ENCODE measurements at regions not wholly inside any gene's neighbourhood (a gene's known extent, or its start where the extent isn't known, plus 50 kb on each side); places are given as distances from the start of the nearest gene placed in this dataset.

DNA sequence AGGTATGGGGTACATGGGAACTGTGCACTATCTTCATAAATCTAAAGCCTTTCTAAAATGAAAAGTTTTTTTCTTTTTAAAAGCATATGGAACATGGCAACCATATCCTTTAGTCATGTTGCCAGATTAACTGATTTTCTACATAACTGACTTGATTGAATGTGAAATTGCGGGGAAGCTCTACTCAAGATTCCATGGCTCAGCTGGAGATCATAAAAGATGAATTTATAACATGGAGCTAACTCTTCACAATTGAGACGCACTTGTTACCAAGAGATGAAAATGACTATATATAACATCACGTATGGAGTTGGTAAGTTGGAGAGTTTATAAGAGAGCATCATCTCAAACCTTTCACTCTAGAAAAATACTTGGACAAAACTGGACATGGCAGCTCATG is 190.2 kb upstream of the MYO3A start:
- intact Hi-C loops (cut with micrococcal nuclease), result no loop called here
- H3K27me3 Mint-ChIP-seq (ENCODE audit: low read depth in 2 of 2), result peaks cover 0 to 14% of the 10 kb centered on the region in 2 donors
- H3K36me3 Mint-ChIP-seq, result no peaks in the 10 kb centered on the region
- peaks cover 2 to 3% of the 10 kb centered on the region in 2 donors for H3K9me3 Mint-ChIP-seq
- no peaks in the 10 kb centered on the region for H3K4me1 Mint-ChIP-seq
- Histone ChIP-seq H3K27me3 (ENCODE audit: control insufficient read depth, insufficient read depth, low read length) (peaks cover 2% of the 10 kb centered on the region), H3K4me3 (ENCODE audit: low read length) (no peak overlapping the region), H3K27ac (ENCODE audit: low read length) (no peak overlapping the region), H3K4me1 (ENCODE audit: control insufficient read depth, insufficient read depth, low read length) (no peaks in the 10 kb centered on the region), H3K9me3 (ENCODE audit: control insufficient read depth, insufficient read depth, low read length) (no peaks in the 10 kb centered on the region), H3K36me3 (ENCODE audit: control insufficient read depth, insufficient read depth, low read length) (no peaks in the 10 kb centered on the region)
- no peak overlapping the region for H3K27ac Mint-ChIP-seq
- no peak for TF ChIP-seq CTCF (IDR thresholded peaks at IDR 0.05)
- DNase-seq, result no peak
- 75% methylated on average over 1 of the region's 3 CpGs for WGBS (ENCODE audit: insufficient coverage)
- no peak for ATAC-seq
- no peak overlapping the region for H3K4me3 Mint-ChIP-seq

GRCh38 chr10:25744574-25744973 is 189.5 kb upstream of the MYO3A start:
- no peak for ATAC-seq
- no peak for TF ChIP-seq CTCF (IDR thresholded peaks at IDR 0.05)
- DNase-seq, result no peak
- Histone ChIP-seq H3K27me3 (ENCODE audit: control insufficient read depth, insufficient read depth, low read length) (peaks cover 2% of the 10 kb centered on the region), H3K4me3 (ENCODE audit: low read length) (no peak overlapping the region), H3K4me1 (ENCODE audit: control insufficient read depth, insufficient read depth, low read length) (no peaks in the 10 kb centered on the region), H3K36me3 (ENCODE audit: control insufficient read depth, insufficient read depth, low read length) (no peaks in the 10 kb centered on the region), H3K27ac (ENCODE audit: low read length) (no peak overlapping the region), H3K9me3 (ENCODE audit: control insufficient read depth, insufficient read depth, low read length) (no peaks in the 10 kb centered on the region)
- intact Hi-C loops (cut with micrococcal nuclease), result no loop called here
- Mint-ChIP-seq H3K4me1 (no peaks in the 10 kb centered on the region), H3K27me3 (ENCODE audit: low read depth in 2 of 2) (peaks cover 0 to 14% of the 10 kb centered on the region in 2 donors), H3K4me3 (no peak overlapping the region), H3K27ac (no peak overlapping the region), H3K9me3 (peaks cover 2 to 3% of the 10 kb centered on the region in 2 donors), H3K36me3 (no peaks in the 10 kb centered on the region)

- no peak overlapping the region for H3K27ac ChIP-seq (ENCODE audit: low read length)
- peaks cover 0 to 14% of the 10 kb centered on the region in 2 donors for H3K27me3 Mint-ChIP-seq (ENCODE audit: low read depth in 2 of 2)
- DNase-seq (no peak), ATAC-seq (no peak)
- H3K27me3 ChIP-seq (ENCODE audit: control insufficient read depth, insufficient read depth, low read length), result peaks cover 2% of the 10 kb centered on the region
- peaks cover 2 to 3% of the 10 kb centered on the region in 2 donors for H3K9me3 Mint-ChIP-seq
- intact Hi-C loops (cut with micrococcal nuclease), result no loop called here
- 88% methylated on average over 3 of the region's 3 CpGs for WGBS (ENCODE audit: insufficient coverage)
- H3K27ac Mint-ChIP-seq, result no peak overlapping the region
- H3K36me3 ChIP-seq (ENCODE audit: control insufficient read depth, insufficient read depth, low read length), result no peaks in the 10 kb centered on the region
- no peak overlapping the region for H3K4me3 ChIP-seq (ENCODE audit: low read length)
- TF ChIP-seq CTCF (IDR thresholded peaks at IDR 0.05), result no peak
- no peaks in the 10 kb centered on the region for H3K4me1 Mint-ChIP-seq
- H3K36me3 Mint-ChIP-seq, result no peaks in the 10 kb centered on the region
- H3K4me1 ChIP-seq (ENCODE audit: control insufficient read depth, insufficient read depth, low read length), result no peaks in the 10 kb centered on the region
- H3K4me3 Mint-ChIP-seq, result no peak overlapping the region
- no peaks in the 10 kb centered on the region for H3K9me3 ChIP-seq (ENCODE audit: control insufficient read depth, insufficient read depth, low read length)
Observed at GRCh38 chr10:25745976-25746375, 188.1 kb upstream of the MYO3A start.

DNA sequence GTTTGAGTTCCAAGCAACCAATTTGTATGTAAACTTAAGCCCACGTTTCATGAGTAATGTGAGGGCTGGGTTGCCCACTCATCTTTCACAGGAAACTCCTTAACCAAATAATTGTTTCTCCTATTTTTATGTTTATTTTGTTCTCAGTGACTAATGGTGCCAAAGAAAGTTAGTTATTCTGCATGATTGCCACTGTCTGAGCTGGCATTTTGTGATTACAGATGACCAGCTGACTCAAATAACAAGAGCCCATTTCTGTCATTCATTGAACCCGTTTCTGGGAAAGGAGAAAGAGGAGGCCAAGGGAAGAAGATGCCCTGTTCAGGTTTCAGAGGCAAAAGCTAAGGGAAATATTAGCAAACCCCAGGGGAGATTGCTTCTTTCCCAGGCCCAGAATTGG is 186.9 kb upstream of the MYO3A start:
- H3K9me3 ChIP-seq (ENCODE audit: control insufficient read depth, insufficient read depth, low read length), result no peaks in the 10 kb centered on the region
- no peak overlapping the region for H3K4me3 ChIP-seq (ENCODE audit: low read length)
- no peak overlapping the region for H3K27ac Mint-ChIP-seq
- no peak for TF ChIP-seq CTCF (IDR thresholded peaks at IDR 0.05)
- H3K9me3 Mint-ChIP-seq, result peaks cover 2 to 3% of the 10 kb centered on the region in 2 donors
- H3K27ac ChIP-seq (ENCODE audit: low read length), result no peak overlapping the region
- DNase-seq, result no peak
- no peak for ATAC-seq
- H3K4me1 ChIP-seq (ENCODE audit: control insufficient read depth, insufficient read depth, low read length), result no peaks in the 10 kb centered on the region
- WGBS (ENCODE audit: insufficient coverage), result 88% methylated on average over 1 of the region's 2 CpGs
- no peaks in the 10 kb centered on the region for H3K36me3 Mint-ChIP-seq
- H3K27me3 ChIP-seq (ENCODE audit: control insufficient read depth, insufficient read depth, low read length), result no peaks in the 10 kb centered on the region
- no peaks in the 10 kb centered on the region for H3K36me3 ChIP-seq (ENCODE audit: control insufficient read depth, insufficient read depth, low read length)
- intact Hi-C loops (cut with micrococcal nuclease), result no loop called here
- H3K4me3 Mint-ChIP-seq, result no peak overlapping the region
- peaks cover 0 to 6% of the 10 kb centered on the region in 2 donors for H3K27me3 Mint-ChIP-seq (ENCODE audit: low read depth in 2 of 2)
- no peaks in the 10 kb centered on the region for H3K4me1 Mint-ChIP-seq

Measured in natural killer cell (primary cell).